ENCODE measurements at regions not wholly inside any gene's neighbourhood (a gene's known extent, or its start where the extent isn't known, plus 50 kb on each side); places are given as distances from the start of the nearest gene placed in this dataset.

DNA sequence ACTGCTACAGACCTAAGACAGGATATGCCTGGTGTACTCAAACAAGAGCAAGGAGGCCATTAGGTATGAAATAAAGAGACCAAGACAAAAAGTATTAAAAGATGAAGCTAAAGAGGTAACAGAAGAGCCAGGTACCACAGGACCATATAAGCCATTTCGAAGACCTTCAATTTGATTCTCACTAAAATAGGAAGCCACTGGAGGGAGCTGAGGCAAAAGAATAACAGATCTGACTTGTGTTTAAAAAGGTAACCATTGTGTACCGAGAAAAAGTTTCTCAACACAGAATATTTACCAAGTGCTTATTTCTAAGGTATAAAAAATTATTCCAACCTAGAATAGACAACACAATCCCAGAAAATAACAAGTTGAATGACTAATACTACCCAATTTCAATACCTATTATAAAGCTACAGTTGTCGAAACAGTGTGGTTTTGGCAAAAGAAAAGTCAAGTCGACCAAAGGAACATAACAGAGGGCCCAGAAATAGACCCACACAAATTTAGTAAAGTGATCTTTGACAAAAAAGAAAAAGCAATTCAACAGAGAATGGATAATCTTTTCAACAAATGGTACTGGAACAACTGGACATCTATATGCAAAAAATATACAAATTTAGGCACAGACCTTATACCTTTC, 125.3 kb upstream of the DST start:
- no peak for DNase-seq (ENCODE audit: low read depth)

DNA sequence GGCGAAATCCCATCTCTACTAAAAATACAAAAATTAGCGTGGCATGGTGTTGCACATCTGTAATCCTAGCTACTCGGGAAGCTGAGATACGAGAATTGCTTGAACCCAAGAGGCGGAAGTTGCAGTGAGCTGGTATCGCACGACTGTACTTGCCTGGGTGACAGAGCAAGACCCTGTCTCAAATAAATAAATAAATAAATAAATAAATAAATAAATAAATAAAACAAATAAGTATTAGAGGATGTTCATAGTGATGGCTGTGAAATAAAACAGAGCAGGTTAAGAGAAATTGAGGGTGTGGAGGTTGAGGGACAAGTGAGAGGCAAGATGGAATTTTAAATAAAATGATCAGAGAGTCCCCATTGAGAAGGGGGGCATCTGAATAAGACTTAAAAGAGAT, 124.7 kb upstream of the DST start:
- DNase-seq (ENCODE audit: low read depth), result no peak

DNA sequence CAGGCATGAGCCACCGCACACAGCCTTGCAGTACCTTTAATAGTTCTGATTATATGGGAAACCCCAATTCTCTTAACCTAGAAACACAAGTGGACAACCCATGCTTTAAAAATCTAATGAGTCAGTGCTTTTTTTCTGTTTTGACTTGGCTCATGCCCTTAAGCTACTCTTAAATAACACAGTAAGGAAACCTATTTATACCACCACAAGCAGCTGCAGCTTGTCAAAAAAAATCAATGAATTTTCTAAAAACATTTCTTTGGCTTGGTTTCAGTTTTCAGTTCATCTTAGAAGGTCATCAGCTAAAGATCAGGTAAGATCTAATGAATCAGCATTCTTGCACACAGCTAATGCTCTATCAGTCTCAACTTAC, 124.1 kb upstream of the DST start:
- DNase-seq (ENCODE audit: low read depth), result no peak

DNA sequence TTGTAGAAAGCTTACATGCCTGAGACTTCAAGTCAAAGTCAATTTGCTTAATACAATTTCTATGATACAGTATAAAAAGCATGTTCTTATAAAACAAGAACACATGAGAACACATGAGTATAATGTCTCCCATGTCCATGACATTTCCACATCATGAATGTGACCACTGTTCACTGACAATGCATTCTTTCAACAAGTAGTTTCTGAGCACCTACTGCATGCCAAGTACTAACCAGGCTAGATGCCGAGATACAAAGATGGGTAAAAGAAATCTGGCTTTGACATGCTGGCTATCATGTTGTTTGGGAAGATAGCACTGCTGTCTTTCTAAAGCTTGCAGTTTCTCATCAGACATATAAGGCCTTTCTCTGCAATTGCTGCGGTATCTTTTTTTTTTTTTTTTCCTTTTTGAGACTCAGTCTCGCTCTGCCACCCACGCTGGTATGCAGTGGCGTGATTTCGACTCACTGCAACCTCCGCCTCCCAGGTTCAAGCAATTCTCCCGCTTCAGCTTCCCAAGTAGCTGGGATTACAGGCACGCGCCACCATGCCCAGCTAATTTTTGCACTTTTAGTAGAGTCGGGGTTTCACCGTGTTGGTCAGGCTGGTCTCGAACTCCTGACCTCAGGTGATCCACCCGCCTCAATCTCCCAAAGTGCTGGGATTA, 123.6 kb upstream of the DST start:
- no peak for DNase-seq (ENCODE audit: low read depth)

DNA sequence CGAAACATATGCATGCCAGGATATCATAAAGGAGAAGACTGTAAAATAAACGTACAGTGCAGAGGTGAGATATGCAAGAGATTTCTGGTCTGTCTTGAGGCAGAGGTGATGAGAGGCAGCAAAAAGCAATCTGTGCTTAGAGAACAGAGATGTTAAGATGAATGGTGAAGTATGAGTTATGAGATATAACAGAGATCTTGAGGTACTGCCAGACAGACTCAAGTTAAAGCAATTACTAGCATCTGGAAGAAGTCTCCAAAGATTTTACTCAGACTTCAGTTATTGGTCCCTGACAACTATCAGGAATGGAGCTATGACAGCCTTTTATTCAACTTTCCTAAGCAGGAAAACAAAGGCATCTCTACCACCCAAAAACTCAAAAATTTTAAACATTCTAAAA, 122.8 kb upstream of the DST start:
- DNase-seq (ENCODE audit: low read depth), result no peak

DNA sequence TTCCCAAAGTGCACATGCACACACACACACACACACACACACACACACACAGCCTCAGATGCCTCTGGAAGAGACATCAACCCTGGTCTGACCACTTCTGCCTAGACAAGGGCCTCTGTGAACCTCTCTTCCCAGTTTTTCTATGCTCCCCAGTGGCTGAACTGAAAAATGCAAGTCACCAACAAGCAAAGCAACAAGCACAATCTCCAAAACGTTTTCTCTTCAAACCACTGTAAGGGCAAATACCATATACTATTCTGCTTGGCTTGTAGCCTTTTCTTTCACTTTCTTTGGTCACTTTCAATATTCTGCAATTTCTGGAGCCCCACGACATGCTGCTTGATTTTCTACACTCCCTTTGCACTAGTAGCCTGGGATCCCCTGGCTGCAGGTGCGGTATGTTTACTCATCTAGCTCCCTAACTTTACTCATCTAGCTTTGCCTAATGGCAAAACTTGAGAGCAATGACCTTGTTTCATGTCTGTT, 121.4 kb upstream of the DST start:
- no peak for DNase-seq (ENCODE audit: low read depth)

DNA sequence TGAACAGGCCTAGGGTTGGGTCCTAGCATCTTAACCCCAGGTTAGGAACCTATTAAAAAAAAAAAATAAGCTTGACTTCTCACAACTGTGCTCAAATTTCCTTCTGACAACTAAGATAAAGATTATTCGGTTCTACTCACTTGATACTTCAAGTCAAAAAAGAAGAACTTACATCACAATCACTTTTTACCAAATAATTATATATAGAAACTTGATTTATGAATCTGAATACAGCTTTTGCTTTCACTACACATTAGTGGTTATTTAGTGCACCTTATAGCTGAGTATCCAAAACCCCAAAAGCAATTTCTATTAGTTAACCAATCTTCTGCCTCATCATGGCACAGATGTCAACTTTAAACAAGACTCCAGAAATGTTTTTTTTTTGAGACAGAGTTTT, 119.0 kb upstream of the DST start:
- no peak for DNase-seq (ENCODE audit: low read depth)

DNA sequence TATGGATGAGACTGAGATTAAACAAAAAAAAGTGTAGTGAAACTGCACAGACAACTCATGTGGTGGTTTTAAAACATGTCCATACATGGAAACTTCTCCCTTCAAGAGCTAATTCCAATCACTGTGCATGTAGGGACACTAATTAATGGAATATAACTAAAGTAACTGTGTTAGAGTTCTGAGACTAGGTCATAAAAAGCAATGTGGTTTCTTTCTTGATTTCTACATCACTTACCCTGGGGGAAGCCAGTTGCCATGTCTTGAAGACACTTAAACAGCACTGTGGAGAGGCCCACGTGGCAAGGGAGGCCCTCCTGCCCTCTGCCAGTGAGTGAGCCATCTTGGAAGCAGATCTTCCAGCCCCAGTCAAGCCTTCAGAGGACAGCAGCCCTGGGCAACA, 118.2 kb upstream of the DST start:
- no peak for DNase-seq (ENCODE audit: low read depth)

DNA sequence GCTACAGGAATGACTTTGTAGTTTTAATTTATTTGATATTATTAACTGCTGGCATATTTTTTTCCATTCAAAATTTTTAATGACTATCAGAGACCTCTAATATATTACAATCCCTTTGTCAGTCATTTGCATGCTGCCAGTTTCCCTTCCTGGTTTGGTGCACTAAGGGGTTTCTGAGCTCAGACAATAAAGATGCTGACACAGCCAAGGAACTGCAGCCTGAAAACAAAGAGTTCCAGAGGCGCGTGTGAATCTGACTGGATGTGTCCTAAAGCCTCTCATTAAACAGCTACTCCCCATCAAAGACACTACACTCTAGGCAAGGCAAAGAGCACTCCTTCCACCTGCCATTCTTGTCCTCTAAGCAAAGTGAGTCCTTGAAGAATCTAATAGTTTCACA, 116.8 kb upstream of the DST start:
- DNase-seq (ENCODE audit: low read depth), result no peak

DNA sequence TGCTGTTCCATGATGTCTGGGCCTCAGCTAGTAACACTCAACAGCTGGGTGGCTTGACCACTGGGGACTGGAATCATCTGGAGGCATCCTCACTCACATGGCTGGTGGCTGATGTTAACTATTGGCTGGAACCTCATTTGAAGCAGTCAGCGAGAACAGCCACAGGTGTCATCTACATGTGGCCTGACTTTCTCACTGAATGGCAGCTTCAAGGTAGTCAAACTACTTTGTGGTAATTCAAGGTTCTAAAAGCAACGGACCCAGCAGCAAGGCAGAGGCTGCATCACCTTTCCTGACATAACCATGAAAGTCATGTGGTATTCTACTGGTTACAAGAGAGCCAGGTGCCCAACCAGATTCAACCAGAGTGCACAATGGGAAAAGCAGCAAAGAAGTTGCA, 115.9 kb upstream of the DST start:
- no peak for DNase-seq (ENCODE audit: low read depth)

DNA sequence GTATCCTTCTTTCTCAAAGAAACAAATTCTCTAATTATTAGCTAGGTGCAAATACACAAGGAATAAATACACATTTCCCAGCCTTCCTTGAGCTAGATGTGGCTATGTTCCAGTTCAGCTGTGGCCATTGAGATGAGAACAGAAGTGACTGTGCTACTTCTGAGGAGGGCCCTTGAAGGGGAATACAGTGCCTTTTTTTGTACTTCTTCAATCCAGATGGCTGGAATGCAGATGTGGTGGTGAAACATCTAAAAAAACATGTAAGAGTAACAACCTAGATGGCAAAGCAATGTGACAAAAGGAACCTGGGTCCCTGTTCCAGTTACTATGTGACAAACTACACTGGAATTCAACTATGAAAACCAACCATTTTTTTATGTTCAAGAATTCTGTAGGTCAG, 115.4 kb upstream of the DST start:
- DNase-seq (ENCODE audit: low read depth), result no peak

DNA sequence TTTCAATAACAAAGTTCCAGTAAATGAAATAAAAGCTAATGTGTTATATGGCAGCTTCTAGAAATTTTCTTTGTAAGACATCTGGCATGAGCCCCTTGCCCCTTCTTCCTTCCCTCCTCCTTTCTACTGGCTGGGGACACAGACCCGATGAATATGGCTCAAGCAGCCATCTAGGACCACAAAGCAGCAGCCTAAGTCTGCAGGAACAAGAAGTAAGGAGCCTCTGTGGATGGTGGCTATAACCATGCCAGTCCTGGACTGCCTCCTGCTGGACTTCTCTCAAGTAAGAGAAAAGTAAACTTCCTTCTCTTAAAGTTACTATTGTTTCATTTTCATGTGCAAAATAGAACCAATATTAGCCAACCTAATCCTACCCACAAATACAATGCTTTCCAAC, 114.9 kb upstream of the DST start:
- DNase-seq (ENCODE audit: low read depth), result no peak

DNA sequence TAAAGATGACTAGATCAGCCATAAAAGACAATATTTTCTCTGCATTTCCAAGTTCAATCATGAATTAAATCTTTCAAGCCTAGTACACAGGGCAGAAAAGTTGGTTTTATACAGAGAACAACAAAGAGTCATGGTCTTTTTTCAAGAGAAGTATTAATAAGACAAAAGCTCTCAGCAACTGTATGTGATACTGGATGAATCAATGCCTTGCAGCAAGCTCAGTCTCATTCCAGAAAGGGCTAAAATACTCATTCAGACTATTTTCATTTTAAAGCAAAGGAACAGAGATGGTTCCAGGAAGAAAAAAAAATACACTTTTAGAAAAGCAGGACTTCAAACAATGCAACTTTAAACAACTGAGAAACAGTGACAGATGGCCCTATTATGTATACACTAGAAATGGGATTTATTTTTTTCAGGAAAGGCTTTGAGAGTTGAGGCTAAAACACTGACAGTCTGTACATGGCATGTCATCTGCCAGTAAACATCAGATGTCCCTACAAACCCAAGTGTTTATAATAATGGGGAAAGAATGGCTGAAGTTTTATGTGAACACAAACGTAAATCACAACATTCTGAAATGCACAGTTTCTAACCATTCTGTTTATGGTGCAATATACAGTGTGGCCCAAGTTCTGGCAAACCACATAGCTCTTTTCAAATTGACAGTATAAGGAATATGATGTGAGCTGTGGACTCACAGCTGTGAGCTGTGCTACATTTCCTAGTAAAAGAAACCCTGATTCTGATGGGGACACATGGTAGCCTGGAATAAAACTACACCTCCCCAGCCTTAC, 114.3 kb upstream of the DST start:
- DNase-seq (ENCODE audit: low read depth), result no peak

DNA sequence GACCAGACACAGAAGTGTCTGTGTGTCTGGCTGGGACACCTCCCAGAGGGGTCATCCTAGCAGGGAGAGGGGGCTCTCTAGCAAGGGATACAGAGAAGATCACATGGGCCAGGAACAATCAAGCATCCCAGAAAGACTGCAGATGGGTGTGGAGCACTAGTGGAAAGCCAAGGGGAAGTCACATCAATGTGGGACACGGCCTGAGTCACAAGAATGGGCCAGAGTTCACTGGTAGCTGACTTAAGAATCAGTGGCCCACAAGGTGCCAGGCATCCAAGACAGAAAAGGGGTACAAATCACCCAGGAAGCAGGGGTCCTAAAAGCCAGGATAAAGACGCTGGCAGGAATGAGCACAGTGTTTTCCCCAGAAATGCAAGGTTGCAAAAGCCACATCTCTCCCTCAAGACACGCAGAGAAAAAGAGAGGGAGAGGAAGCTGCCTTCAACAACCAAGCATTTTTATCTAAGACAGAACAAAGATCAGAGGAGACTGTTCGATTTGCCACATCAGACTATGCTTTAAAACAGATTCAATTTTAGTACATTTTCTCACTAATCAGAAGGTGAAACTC, 113.6 kb upstream of the DST start:
- no peak for DNase-seq (ENCODE audit: low read depth)

DNA sequence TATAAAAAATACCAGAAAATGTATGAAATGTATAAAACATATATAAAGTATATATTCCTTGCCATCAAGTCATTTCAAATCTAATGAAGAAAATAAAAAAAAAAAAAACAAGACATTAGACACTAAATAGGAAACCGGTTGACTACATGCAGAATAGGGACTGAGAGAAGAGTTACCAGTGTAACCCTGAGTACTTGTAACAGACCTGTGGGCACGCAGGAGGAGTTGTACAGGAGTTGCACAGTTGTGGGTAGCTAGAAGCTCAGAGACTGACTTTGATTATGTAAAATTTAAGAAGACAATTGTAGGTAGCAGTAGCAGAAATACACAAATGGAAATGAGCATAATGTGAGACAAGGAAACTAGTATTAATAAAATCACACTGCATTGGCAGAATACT, 112.4 kb upstream of the DST start:
- no peak for DNase-seq (ENCODE audit: low read depth)

DNA sequence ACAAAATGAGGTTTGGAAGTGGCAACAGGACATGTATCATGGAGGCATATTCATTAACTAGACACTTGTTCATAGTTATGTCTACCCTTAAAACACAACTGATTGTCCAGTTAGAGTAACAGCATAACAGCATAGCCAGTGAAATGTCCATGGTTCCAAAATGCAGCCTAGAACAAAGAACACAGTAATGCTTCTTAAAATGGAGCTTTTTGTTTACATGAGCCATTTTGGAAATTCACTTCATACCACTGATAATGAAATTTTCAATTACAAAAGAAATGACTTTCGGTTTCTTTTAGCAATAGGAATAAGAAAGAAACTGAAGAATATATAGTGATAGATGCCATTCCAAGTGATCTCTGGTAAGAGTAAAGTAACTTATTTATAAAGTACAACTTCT, 111.1 kb upstream of the DST start:
- DNase-seq (ENCODE audit: low read depth), result no peak

DNA sequence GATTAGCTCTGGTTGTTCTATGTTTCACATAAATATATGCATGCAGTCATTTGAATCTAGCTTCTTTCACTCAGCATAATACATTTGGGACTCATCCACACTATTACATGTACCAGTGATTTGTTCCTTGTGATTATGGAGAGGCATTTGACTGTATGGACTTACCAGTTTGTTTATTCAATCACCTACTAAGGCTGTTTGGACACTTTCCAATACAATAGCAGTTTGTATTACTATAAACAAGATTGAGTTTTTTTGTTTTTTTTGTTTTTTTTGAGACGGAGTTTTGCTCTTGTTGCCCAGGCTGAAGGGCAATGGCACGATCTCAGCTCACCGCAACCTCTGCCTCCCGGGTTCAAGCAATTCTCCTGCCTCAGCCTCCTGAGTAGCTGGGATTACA, 109.8 kb upstream of the DST start:
- no peak for DNase-seq (ENCODE audit: low read depth)

DNA sequence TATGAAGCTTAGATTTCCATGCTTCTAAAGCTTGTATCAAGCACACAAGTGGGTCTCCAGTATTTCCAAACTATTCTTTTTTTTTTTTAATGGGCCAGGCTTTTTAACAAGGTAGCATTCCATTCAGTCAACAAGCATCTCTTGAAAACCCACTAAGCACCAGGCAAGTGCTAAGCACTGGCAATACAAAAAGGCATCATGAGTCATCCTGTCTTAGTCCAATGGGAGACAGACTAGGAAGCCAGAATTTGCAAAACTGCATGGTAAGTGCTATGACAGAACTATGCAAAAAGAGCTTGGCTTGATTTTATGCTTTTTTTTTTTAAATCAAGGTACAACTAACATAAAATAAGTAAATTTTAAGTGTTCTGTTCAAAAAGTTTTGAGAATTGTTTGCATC, 109.3 kb upstream of the DST start:
- DNase-seq (ENCODE audit: low read depth), result no peak

DNA sequence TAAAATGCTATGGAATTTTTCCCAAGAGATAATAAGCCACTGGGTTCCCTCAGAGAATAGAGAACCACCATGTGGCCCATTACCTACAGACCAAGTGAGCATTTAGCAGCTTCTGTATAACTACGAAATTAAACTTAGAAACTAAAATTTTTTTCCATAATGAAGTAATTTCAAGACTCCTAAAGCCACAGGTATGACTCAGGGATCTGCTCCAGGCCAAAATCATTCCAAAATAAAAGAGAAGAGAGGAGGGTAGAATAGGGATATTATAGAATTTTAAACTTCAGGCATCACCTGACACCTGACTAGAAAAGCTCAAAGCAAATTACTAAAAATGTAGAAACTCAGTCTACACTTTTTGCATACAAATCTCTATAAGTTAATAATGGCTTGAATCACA, 108.9 kb upstream of the DST start:
- DNase-seq (ENCODE audit: low read depth), result no peak

DNA sequence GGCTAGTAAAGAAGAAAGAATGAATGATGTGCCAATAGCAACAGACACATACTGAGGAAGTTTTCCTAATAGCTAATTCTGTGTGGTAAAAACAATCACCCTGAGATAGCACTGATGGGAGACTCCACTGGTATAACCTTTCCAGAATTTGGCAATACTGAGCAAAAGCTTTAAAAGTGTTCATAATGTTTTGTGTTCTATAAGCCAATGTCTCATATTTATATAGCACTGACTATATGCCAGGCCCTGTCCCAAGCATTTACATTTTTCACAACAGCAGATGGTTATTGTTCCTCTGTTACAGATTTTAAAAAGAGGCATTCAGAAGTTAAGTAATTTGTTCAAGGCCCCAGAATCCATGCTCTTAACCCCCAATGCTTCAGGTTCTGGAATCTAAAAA, 108.0 kb upstream of the DST start:
- no peak for DNase-seq (ENCODE audit: low read depth)

DNA sequence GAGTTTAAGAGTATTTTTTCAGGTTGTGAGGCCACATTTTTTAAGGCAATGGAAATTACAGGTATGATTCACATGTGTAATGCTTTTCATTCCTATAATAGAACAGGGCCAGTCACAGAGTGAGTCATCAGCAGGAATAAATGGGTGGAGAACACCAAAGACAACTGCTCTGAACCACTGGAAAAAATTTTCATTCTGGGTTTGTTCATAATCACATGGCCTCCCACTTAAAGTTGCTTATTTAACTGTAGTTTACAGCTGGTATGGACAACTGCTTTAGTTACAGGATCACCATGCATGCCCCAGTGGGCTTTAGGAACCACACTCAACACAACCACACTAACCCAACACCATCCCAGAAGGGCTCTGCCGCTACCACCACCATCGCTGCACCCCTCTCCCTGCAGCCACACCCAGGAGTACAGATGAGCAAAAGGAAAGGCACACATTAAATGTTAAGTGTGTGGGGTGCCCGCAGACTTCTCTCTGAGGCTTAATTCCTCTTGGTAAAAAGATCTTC, 107.0 kb upstream of the DST start:
- DNase-seq (ENCODE audit: low read depth), result no peak

DNA sequence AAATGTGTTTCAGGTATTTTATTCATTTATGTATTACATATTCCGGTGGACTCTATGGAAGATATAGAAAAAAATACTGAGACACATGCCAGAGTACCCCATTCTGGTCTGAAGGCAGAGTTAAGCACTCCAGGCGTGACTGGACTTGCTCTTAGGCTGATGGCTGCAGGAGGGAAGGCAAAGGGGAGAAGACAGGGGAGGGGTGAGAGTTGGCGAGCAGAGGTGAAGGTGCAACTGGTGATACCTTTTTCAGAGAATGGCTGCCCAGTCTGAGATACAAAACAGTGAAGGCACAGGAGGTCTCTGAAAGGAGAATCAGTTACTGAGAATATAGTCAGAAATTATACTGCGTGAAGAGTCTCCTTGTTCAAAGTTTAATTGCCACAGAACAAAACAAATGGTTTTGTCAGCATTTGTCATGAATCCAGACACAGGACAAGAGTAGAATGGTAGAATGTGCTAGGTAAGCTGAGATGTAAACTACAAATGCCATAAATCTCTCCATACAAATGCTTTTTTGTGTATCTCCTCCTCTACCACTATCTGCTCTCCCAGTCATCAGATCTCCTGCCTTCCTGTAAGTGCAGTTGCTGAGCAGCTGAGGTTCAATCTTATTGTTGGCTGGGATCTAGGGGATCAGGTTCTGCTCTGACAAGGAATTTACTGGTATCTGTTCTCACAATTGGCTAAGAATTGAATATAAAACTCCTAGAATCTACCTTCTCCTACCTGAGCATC, 104.2 kb upstream of the DST start:
- DNase-seq (ENCODE audit: low read depth), result no peak
